RCC 7860 (cell line): ENCODE measurements at regions not wholly inside any gene's neighbourhood (a gene's known extent, or its start where the extent isn't known, plus 50 kb on each side); places are given as distances from the start of the nearest gene placed in this dataset.
"Not testable (repeated sequence)": the region's sequence is repeated elsewhere in the genome, so short reads cannot be mapped to it uniquely, and the experiment has no call there.

ENCODE experiments used
- DNase-seq: peaks from one replicate; pipeline ENCODE4 v3.0.0-alpha.2; 2015; ENCODE audit warnings: low spot score
- FAIRE-seq: peaks from 2 replicates; lab custom pipeline; 2012; peaks lifted over from hg19 to GRCh38; lab: Jason Lieb, UNC

DNA sequence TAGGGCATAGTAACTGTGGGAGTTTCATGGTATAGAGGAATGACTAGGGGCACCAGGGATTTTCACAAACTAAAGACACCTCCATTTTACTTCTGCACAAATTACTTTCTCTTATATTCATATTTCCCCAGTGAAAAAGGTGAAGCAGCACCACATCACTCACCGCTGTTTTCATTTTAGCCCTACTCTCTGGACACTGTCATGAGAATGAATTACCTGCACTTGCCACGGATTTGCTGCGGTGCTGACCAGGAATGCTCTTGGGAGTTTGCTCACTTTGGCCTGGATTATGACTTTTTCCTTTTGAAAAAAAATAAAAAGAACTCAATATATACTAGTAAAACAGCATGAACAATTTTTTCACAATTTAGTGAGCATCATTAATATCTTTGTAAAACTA is 351.3 kb downstream of the NKX6-1 start:
- FAIRE-seq (no peak), DNase-seq (no peak)

DNA sequence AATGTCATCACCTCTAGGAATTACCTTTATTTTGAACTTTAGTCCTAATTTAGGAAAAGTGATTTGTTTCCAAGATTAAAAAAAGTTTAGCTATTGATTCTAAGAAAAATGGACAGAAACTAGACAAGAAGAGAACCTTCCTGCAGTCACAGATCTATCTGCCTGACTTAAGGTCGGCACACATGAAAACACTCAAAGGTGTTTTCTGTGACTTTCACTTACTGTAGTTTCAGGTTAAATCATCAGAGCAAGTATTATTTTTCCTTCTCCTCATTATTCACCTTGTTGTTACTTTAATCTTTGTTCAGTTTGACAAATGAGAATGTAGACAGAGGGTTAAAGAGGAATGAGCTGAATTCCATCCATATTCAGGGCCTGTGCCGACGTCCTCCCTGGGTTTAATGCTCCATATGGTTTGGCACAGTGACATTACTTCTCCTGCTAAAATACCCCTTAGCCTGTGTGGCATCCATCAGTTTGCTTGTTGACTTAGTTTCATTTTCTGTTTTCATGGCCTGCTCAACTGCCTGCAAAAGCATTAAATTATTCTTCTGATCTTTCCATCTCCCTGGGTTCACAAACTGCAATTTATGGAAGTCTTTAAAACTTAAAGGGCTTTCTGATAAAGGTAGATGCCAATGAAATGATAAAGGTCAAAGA is 352.7 kb downstream of the NKX6-1 start:
- no peak for FAIRE-seq

DNA sequence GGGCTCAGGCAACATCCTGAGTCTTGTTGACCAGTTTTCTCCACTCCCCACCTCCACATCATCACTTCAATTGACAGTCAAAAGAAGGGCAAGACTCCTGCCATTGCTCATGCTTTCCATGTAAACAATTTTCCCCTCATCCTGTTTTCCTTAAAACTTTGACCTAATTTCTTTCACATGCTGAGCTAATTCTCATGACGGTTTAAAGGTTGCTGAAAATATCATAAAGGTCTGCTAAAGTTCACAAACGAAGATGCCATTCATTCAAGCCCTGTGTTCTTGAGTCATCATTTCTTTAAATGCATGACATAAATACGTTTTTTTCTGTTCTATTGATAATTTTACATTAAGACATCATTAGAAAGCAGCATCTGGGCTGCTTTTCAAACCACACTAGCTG is 353.9 kb downstream of the NKX6-1 start:
- FAIRE-seq (no peak), DNase-seq (no peak)

More for the DNA sequence above, 352.7 kb downstream of the NKX6-1 start:
- DNase-seq, result no peak

DNA sequence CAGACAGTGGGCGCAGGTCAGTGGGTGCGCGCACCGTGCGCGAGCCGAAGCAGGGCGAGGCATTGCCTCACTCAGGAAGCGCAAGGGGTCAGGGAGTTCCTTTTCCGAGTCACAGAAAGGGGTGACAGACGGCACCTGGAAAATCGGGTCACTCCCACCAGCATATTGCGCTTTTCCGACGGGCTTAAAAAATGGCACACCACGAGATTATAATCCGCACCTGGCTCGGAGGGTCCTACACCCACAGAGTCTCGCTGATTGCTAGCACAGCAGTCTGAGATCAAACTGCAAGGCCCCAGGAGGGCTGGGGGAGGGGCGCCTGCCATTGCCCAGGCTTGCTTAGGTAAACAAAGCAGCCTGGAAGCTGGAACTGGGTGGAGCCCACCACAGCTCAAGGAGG is 372.2 kb downstream of the NKX6-1 start:
- DNase-seq, FAIRE-seq: not testable (repeated sequence)

DNA sequence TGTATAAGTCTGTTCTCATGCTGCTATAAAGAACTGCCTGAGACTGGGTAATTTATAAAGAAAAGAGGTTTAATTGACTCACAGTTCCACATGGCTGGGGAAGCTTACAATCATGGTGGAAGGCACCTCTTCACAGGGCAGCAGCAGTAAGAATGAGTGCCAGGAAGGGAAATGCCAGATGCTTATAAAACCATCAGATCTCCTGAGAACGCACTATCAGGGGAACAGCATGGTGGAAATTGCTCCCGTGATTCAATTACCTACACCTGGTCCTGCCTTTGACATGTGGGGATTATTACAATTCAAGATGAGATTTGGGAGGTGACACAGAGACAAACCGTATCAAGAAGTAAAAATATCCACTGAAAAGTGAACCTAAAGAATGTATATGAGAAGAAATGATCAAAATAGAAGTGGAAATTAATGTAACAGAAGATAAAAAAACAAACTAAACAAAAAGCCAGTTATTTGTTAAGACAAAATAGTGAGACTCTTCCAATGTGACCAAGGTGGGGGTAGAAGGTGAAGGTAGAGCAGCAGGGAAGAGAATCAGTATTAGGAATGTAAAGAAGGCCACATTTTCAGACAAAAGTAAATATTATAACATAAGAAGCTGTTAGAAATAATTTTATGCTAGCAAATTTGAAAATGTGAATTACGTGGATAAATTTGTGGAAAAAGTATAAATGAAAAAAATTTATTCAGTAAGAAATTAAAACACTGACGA is 372.9 kb downstream of the NKX6-1 start:
- no peak for FAIRE-seq
- DNase-seq, result no peak

DNA sequence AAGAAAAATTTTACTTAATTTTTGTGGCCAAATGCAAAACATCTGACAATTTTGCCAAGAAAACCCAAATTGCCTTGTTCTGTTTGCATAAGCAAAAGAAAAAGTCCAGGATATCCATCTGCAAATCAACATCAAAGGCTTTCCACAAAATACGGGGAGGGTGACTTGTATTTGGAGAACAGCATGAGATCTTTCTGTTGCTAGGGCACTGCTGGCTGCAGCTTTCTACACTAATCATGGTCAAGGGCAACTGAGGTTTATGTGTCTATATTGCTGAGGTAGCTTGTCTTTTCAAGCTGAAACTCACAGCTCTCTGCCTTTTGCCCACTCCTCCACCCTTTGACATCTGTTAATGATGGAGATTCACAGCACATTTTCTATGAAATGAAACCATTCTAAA is 389.1 kb downstream of the NKX6-1 start:
- DNase-seq (no peak), FAIRE-seq (no peak)

DNA sequence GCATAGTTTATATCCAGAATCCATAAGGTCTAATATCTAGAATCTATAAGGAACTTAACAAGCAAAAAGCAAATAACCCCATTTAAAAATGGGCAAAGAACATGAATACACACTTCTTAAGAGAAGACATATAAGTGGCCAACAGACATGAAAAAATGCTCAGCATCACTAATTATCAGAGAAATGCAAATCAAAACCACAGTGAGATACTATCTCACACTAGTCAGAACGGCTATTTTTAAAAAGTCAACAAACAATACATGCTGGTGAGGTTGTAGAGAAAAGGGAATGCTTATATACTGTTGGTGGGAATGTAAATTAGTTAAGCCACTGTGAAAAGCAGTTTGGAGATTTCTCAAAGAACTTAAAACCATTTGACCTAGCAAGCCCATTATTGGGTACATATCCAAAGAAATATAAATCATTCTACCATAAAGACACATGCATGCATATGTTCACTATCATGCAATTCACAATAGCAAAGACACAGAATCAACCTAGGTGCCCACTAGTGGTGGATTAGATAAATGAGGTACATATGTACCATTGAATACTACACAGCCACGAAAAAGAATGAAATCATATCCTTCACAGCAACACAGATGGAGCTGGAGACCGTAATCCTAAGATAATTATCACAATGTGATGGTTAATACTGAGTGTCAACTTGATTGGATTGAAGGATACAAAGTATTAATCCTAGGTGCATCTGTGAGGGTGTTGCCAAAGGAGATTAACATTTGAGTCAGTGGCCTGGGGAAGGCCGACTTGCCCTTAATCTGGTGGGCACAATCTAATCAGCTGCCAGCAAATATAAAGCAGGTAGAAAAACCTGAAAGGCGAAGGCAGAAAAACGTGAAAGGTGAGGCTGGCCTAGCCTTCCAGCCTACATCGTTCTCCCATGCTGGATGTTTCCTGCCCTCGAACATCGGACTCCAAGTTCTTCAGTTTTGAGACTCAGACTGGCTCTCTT is 397.2 kb downstream of the NKX6-1 start:
- not testable (repeated sequence) for FAIRE-seq, DNase-seq

DNA sequence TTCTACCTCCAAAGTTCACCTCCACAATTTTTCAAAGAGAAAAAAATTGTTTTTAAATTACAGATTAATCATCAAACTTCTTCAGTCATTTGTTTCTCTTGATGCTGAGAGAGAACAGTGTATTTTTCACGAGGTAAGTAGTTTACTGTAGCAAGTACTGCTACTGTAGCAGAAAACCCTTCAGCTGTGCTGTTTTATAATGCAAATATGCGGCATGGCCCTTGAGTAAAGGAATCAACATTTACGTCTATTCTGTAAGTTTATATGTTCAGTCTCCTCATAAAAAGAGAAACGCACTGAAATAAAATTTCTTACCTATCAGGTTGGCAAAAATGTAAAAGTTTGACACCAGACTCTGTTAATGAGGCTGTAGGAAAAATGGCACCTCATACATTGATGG is 399.0 kb downstream of the NKX6-1 start:
- DNase-seq (no peak), FAIRE-seq (no peak)

DNA sequence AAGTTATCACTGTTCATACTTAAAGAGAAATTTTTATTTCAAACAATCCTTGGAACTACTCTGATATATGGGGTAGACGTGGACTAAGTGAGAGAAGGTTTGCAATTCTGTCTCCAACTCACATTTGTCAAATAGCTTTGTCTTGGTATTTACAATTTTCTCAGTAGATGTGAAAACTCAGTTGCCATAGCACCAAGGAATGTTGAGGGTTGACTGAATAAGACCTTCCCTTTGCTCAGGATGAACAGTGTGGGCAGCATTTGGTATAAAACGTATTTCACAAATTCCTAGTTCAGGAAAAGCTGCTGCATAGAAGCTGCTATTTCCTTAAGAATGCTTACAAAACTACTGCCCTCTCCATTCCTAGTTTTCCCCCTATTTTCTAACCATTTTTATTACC is 399.5 kb downstream of the NKX6-1 start:
- FAIRE-seq (no peak), DNase-seq (no peak)

DNA sequence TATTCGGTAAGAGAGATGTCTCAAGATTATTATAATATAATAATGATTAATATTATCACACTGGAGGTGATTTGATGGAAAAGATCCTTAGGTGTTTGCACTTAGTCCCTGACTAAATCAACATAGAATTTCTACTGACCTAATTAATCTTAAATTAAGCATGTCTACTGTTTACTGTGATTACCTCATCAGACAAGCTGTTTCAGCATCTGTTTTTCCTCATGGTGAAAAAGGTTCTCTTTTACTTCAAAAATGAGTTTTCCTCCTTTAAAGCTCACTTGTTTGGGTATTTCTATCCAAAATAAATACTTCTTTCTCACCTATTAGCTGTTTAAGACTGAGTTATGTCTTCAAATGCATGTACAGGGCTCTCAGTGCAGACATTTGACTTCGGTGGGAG is 407.8 kb downstream of the NKX6-1 start:
- no peak for FAIRE-seq
- no peak for DNase-seq

DNA sequence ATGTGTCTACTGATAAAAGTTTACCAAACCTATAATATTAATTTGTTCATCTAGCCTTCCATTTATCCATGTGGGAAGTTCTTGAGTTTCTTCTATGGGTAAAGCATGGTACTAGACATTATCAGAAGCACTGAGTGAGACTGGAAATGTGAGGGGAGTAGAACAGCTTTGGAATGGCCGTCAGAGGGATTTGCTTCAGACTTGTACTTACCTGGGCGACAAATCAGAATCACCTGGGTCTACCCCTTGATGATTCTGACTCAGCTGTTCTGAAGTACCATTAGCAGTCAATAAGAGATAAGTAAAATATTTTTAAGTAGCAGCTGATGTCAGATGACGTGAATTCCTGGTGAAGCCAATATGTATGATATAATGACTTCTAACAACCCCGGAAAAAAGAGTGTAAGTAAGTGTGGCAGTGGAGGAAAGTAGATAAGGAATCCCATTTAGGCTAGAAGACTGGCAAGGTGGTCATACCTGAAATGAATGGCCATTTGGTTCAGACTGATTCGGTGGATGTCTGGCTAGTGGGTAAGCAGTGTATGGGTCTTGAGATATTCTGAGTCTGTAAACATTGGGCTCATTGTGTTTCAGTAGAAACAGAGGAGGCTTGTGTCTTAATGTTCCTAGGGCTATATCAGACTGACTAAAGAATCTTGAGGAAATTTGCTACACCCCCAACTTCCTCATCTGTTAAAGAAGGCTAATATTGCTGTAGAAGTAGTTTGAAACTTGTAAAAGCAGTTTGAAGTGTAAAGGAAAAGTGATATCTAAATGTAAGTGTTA is 409.2 kb downstream of the NKX6-1 start:
- no peak for FAIRE-seq

DNA sequence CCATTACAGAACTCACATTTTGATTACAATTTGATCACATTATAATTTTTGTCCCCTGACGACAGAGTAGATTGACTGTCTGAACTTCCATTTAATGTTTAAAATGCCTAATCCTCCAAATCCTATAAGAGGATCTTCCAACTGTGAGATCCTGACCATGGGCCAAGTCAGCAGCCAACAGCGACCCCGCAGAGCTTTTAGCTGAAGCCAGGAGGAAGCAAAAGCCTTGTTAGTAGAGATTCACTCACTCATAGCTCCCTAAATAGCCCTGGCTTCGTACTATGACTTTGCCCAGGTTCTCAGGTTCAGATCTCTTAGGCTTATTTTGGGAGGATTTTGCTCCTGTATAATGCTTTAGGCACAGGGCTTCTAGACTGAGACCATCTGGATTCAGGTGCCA is 413.1 kb downstream of the NKX6-1 start:
- FAIRE-seq (no peak), DNase-seq (no peak)

More for the DNA sequence above, 409.2 kb downstream of the NKX6-1 start:
- DNase-seq, result no peak

DNA sequence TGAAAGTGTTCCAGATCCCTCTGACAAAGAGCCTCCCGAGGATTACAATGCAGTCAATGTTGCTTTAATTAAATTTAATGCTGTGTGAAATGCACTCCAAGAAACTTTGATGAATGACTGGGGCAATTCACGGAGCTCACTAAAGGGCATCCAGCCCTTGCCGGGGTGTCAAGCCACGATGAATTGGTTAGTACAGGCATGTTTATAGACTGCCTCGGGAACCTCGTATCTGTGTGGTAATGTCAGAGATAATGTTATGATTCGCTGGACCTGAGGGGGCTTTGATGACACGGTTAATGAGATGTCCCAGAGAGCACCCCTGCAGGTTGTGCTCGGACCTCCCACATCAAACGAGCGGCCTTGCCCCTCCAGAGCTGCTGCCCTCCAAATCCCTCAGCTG is 428.8 kb downstream of the NKX6-1 start:
- FAIRE-seq, result no peak
- DNase-seq, result no peak

DNA sequence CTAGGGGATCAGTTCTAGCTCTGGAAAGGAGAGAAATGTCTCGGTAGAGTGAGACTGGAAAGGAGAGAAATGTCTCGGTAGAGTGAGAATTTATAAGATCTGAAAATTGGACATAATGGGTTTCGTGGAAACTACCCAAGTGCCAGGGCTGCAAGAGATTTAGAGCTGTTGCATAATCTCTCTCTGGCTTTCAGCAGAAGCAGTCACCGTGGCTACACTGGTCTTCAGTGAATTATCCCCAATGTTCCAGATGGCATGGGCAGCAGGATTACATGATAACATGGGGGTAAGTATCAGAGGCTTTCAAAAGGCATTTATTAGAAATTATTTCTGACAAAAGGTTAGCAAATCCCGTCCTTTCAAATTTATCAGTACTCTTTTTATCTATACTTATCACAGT is 435.5 kb downstream of the NKX6-1 start:
- DNase-seq, result no peak
- no peak for FAIRE-seq

DNA sequence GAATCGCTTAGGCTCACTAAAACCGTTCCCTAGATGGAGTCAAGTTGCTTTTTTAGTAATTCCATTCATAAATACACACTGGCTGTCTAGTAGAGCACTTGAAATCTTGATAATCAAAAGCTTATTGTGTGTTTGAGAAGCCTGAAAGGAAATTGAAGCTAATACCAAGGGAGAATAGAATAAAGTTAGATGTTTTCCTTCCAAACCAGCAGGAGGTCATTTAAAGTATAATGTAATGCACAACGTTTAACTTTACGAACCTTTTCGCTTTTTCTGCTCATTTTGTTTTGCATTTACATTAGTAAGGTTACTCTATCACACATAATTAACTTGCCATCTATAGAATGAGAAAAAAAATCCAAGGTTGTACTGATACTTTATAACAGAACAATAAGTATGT is 440.9 kb downstream of the NKX6-1 start:
- DNase-seq, result no peak
- no peak for FAIRE-seq

DNA sequence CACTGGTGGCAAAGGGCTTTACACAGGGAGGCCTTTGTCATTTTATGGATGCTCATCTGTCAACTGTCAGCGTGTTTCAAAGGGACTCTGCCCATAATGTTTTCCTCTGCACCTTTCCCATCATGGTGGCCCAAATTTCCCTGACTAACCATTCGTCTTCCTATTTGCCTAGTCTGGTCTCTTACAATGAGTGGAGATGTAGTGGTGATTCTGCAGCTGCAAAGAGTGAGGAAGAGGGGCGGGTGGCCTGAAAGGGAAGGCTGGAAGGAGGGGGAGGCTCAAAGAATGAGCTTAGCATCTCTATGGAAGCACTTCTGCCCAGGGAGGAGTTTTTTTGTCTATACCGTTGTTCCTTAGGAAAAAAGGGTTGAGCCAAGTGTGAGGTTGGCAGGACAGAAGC is 447.5 kb downstream of the NKX6-1 start:
- FAIRE-seq (no peak), DNase-seq (no peak)

DNA sequence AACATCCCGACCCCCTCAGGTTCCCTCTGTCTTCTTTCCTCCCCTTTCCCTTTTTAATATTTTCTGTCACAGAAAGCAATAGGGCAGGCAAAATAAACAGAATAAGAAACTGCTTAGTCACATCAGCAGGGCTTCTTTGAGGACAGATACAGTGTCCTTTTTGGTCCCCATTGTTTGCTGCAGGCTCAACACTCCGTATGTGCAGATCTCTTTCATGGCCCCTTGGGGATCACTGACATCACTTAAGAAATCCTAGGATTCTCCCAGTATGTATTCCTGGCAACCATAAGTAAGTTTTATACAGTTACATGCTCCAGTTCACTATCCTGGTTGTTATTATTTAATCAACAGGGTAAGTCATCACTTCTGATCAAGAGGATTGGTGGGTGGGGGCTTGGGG is 448.0 kb downstream of the NKX6-1 start:
- DNase-seq (no peak), FAIRE-seq (no peak)

DNA sequence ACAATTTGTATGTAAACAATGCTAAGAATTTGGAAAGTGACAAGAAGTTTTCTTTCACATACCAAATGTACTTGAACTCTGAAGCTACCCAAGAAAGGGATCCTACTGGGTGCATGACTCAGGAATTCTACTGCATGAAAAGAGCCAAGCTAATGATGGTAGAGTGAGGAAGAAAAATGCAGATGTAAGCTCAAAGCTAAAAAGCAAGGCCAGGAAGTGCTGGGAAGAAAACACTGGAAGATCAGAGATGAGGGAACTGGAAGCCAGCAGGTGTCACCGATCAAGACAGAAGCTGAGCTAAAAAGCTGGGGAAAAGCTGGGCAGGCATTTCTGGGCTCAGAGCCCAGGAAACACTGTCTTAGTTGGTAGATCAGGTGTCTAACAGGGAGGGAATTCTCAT is 449.1 kb downstream of the NKX6-1 start:
- no peak for DNase-seq

DNA sequence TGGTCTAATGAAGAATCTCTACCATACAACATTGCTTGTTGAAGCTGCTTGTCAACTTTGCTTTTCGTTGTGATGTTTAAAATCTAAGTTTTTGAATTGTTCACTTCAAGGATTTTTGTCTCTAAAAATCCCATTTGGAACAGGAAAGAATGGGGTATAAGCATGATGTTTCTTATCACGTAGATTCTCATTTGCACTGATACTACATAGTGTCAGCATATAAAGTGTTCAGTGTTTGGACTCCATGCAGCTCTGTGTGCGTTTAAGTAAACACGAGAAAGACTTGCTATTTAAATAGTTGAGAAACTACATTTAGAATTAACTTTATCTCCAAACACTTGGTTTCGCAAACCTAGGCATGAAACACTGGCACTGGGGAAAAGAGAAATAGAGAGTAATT is 452.5 kb downstream of the NKX6-1 start:
- FAIRE-seq (no peak), DNase-seq (no peak)

More for the DNA sequence above, 449.1 kb downstream of the NKX6-1 start:
- FAIRE-seq, result no peak

DNA sequence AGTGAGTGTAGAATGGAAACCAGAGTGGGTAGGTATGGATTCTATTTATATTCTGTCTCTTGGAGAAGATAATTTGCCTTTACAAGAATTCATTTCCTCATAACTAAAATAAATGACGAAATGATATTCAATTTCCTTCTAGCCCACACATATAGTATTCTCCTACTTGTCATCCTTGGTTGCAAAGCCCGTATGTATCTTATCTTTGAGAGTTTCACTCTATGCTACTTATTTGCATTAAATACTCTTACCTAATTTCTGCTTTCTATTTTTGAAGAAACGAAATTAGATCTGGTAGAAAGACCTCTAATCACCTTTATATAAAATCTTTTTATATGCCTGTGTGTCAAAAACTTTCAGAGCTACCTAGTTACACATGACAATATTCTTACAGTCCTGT is 457.7 kb downstream of the NKX6-1 start:
- DNase-seq (no peak), FAIRE-seq (no peak)

DNA sequence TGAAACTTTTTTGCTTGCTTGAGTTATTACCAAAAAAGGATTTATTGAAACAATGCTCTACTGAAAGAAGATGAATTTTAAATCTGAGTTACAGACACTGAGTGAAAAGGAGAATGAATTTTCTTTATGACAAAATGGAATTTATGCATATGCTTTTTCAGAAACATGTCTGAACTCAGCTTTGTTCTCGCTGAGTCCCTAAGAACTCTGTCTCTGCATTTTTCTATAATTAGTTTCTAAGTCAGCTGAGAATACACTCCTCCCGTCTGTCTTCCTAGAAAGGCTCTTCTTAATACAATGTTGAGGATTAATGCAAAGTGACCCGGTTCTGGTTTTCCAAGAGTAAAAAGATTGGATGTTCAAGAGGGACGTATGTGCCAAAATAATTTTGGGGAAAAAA is 463.5 kb downstream of the NKX6-1 start:
- no peak for FAIRE-seq
- DNase-seq, result no peak
